DMS53 (cell line): ENCODE measurements at regions not wholly inside any gene's neighbourhood (a gene's known extent, or its start where the extent isn't known, plus 50 kb on each side); places are given as distances from the start of the nearest gene placed in this dataset.
"Not testable (repeated sequence)": the region's sequence is repeated elsewhere in the genome, so short reads cannot be mapped to it uniquely, and the experiment has no call there.

ENCODE experiments used
- DNase-seq: peaks from one replicate; lab custom pipeline; 2025; lab: John Stamatoyannopoulos, UW

DNA sequence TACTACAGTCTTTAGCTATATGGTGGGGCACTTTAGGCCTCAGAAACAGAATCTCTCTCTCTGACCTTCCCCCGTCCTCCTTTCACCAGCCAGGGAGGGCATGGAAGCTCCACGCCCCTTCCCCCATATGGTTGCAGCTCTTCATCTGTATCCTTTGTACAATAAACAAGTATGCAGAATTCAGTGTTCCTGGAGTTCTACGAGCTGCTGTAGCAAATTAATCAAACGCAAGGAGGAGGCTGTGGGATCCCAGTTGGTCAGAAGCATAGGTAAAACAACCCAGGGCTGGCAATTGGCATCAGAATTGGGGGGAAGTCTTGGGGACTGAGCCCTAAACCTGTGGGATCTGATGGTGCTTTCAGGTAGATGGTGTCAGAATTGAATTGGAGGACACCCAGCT, 163.7 kb upstream of the NLRP1 start:
- DNase-seq = no peak

DNA sequence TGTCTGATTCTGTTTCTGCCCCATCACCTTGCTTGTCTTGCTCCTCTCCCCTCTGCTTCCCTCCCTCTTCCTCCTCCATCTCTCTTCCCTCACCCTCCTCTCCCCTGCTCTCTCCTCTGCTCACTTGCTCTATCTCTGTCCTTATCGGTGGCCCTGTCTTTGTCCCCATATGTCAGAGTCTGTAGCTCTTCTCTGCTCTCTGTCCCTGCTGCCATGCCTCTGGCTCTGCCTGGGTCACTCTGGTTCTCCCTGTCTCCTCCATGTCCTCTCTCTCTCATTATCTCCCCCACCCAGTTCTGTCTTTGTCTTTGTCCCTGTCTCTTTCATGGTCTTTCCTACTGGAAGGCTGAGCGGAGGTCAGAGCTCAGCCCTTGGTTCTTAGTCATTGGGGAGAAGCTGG, 169.1 kb upstream of the NLRP1 start:
- DNase-seq = no peak

DNA sequence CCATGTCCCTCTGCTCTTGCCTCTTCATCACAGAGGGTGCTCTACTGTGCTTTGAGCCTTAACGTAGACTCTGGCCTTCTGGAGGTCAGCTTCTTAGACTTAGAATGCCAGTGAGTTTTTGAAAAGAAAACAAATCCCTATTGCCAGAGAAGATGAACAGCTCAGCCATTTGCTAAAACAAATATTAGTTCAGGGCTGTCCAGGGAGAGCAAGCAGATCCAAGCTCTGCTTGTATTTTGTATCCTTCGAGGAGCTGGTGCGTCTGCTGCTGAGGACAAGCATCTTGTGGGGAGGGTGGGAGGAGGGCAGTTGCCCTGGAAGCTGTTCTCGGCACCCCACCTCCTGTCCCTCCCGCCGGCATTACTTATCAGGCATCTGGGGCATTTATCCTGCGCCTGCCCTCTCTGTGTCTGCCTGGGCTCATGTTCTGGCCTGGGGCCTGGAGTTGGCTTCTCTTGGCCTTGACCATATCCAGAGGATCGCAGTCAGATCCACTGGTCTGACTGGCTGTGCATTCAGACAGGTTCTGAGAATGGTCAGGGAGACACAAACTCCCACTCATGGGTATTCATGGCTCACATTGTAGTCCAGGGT, 173.1 kb upstream of the NLRP1 start:
- no peak for DNase-seq

DNA sequence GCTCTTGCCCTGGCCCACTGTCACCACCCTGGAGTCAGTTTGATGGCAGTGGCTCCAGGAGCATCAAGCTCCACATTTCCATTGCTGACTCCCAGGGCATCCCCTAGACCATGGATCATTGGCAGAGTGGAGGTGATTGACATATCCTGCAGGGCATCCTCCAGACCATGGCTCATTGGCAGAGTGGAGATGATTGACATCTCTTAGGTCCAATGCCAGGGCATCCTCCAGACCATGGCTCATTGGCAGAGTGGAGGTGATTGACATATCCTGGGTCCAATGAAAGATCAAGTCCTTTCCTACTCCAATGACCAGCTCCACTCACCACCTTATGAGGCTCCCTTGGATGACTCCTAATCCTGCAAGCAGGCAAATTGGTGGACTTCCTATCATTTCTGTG, 174.3 kb upstream of the NLRP1 start:
- peak; percentile 32 for DNase-seq

DNA sequence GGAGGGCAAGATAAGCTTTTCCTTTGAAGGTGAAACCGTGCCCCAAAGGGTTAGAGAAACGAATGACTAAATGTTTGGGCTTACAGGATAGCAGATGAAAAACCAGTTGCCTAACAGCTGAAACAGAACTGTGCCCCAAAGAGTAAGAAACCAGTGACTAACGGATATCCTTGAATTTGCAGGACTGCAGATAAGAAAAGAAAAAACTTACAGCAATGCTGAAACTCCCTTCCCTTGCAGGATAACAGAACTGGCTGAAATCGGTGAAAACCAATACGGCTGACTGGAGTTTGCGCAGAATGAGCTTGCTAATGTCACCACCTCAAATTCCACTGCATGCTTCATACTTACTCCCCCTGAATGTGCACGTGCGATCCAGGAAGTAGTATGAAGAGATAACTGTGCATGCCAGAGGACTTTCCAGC, 175.2 kb upstream of the NLRP1 start:
- no peak for DNase-seq

DNA sequence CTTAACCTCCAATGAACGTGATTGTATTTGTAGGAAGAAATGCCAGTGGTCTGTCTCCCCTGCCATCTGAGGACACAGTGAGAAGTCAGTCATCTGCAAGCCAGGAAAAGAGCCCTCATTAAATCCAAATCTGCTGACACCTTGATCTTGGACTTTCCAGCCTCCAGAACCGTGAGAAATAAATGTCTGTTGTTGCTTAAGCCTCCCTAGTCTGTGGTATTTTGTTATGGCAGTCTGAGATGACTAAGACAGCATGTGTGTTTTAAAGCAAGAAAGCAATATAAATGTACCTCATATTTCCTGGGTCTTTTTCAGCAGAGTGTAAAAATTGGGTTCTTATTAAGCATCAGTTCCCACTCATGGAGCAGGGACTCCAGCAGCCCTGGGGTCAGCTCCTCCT, 177.9 kb upstream of the NLRP1 start:
- no peak for DNase-seq

- DNase-seq = no peak
Observed at GRCh38 chr17:5763595-5764306, 179.4 kb upstream of the NLRP1 start.

GRCh38 chr17:5769593-5770354, 185.5 kb upstream of the NLRP1 start:
- DNase-seq = no peak

DNA sequence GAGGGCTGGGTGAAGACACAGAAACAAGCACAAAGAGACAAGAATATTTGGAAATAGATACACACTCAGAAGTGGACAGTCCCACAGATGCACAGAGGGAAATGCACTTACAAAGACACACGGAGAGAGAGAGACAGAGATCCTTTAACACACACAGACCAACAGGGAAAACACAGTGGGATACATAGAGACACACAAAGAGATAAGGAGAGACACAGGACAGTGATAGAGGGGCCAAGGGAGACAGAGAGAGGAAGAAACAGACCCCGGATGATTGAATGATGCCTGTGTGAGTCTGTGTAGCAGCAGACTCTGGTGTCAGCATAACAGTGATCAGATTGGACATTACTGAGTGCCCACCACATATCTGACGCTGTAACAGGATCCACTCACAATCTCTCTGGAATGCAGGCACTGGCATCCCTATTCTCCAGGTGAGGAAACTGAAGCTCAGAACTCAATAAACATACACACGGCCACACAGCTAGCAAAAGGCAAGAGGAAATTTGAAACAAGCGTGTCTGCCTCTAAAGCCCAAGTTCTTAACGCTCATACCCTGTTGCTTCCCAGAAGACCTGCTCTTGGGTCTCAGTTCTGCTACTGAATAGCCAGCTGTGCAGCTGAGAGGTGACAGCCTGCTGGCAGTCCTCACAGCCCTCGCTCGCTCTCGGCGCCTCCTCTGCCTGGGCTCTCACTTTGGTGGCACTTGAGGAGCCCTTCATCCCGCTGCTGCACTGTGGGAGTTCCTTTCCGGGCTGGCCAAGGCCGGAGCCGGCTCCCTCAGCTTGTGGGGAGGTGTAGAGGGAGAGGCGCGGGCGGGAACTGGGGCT, 186.3 kb upstream of the NLRP1 start:
- DNase-seq = no peak

DNA sequence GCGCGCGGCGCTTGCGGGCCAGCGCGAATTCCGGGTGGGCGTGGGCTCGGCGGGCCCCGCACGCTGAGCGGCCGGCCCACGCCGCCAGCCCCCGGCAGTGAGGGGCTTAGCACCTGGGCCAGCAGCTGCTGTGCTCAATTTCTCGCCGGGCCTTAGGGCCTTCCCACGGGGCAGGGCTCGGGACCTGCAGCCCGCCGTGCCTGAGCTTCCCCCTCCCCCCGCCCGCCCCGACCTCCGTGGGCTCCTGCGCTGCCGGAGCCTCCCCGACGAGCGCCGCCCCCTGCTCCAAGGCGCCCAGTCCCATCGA, 186.9 kb upstream of the NLRP1 start:
- DNase-seq = not testable (repeated sequence)

DNA sequence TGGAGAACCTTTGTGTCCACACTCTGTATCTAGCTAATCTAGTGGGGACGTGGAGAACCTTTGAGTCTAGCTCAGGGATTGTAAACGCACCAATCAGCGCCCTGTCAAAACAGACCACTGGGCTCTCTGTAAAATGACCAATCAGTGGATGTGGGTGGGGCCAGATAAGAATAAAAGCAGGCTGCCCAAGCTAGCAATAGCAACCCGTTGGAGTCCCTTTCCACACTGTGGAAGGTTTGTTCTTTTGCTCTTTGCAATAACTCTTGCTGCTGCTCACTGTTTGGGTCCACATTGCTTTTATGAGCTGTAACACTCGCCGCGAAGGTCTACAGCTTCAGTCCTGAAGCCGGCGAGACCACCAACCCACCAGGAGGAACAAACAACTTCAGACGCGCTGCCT, 187.7 kb upstream of the NLRP1 start:
- not testable (repeated sequence) for DNase-seq

- DNase-seq = no peak
Observed at GRCh38 chr17:5772720-5773119, 188.4 kb upstream of the NLRP1 start.

DNA sequence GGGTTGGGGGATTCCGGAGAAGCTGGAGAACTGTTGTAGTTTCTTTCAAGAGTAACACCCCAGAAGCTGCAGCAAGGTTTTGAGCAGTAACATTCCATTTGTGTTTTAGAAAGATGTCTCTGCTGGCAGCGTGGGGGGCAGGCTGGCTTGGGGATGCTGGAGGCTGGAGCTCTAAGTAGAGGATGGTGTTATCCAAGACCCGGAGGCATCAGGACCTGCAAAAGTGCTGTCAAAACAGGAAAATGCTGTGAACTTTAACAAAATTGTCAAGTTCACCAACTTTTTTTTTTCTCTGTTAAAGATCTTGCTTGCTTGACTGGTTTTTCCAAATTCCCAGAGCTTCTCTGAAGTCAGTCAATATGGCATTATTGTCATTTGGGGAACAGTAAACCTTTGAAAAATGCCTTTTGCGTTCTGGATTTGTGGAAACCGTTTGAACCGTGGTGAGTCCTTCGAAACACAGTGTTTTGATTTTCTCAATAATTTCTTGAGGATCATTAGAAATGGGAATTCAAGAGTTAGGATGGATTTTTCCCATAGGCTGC, 189.6 kb upstream of the NLRP1 start:
- no peak for DNase-seq

DNA sequence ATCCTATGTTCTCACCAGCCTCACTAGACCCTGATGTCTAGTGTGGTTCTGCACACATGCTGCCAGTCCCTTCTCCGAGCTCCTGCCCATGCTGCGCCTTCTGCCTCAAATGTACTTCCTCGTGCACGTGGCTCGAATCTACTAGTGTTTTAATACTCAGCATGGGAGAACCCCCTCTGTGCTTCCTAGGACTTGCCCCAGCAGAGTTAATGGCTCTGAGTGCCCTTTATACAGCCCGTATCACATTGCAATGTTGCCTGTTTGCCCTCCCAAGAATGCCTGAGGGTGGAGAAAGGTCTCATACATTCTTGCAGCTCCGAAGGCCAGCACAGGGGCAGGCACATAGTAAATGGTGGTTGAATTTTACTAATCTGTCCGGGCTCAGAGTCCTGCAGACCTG, 190.8 kb upstream of the NLRP1 start:
- no peak for DNase-seq

- peak; percentile 16 for DNase-seq
Observed at GRCh38 chr17:5780476-5780875, 196.2 kb upstream of the NLRP1 start.

GRCh38 chr17:5781236-5781927, 197.1 kb upstream of the NLRP1 start:
- DNase-seq = no peak

DNA sequence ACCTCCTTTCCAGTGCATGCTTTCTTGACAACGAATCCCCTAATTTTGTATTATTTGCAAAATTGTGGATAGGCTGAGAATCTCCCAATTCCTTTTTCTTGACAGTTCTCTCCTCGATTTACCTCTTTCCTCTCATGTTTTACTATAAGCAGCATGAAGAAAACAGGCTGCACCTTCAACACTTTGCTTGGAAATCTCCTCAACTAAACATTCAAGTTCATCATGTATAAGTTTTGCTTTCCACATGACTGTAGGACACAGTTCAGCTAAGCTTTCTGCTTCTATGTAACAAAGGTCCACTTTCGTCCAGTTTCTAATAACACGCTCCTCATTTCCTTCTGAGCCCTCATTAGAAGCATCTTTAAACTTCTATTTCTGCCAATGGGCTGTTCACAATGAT, 199.0 kb upstream of the NLRP1 start:
- DNase-seq = no peak

DNA sequence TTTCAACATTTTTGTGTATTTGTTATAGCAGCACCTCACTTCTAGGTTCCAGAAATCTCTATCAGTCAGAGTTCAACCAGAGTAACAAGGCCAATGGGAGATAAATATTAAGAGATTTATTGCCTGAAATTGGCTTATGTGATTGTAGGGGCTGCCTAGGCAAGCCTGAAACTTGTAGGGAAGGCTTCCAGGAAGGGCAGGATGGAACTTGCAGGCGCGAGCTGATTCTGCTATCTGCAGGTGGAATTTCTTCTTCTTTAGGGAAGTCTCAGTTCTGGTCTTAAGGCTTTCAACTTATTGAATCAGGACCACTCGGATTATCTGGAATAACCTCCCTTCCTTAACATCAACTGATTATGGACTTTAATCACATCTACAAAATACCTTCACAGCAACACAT, 199.5 kb upstream of the NLRP1 start:
- DNase-seq = no peak

DNA sequence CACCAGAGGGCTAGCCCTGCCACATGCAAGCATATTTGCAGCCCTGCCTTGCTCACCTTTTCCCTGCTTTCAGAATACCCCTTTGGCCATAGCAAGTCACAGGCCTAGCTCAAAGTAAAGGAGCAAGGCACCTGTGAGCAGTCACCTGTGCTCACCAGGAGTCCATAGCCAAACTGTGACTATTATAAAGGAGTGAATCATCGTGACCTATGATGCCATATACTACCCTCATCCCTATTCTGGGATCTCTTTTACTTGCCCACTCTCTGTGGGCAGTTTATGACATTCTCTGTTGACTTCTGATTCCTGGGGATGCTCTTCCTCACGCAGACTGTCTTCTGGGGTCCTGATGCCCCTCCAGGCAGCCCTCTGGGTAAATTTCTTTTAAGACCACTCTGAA, 200.5 kb upstream of the NLRP1 start:
- no peak for DNase-seq

DNA sequence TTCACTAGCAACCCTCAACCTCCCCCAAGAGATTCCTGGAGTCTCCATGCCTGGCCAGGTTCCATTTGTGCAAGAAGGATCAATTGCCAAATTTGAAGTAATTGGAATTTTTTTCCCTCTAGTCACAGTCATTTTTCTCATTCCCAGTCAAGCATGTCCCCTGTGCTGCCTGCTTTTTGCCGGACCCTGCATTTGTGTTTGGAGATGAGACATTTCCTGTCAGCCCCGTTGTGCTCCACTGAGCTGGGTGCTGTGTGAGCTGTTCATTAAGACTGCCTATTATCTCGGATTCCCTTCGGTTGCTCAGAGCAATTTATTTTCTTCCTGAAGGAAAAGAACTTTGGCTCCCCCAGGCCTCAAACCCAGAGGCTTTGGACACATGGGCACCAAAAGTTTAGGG, 201.0 kb upstream of the NLRP1 start:
- DNase-seq = no peak

GRCh38 chr17:5785867-5786509, 201.7 kb upstream of the NLRP1 start:
- no peak for DNase-seq
